HepG2 (cell line): ENCODE measurements at regions not wholly inside any gene's neighbourhood (a gene's known extent, or its start where the extent isn't known, plus 50 kb on each side); places are given as distances from the start of the nearest gene placed in this dataset.

Experiments used
- ATAC-seq: fragments of 200-7000 bp; cut with Tn5 transposase; 3 replicates; pipeline ENCODE4 v1.9.1; 2020; ENCODE audit warnings: mild to moderate bottlenecking, moderate library complexity
- BruUV-seq: library from RNA; stranded (reverse); fragments of 400-500 nt; replicated peaks from 2 replicates; lab custom pipeline; 2021; lab: Mats Ljungman, UMichigan
- CTCF ChIA-PET: fragments of 300-600 bp; formaldehyde crosslinking; extraction: SDS; loops from one replicate; lab custom pipeline; 2021; ENCODE audit warnings: low total read pairs, inconsistent platforms, low intra/inter-chr PET ratio; lab: Yijun Ruan, JAX
- POLR2A ChIA-PET: fragments of 350-600 bp; sonication (Branson Sonifier 250); formaldehyde crosslinking; loops from one replicate; lab custom pipeline; 2020; ENCODE audit warnings: antibody characterized with exemption, inconsistent platforms; lab: Yijun Ruan, JAX
- DNase-seq: peaks from one replicate; pipeline ENCODE4 v3.0.0-alpha.2; 2015; ENCODE audit warnings: low spot score
- FAIRE-seq: peaks from 3 replicates; lab custom pipeline; 2011; peaks lifted over from hg19 to GRCh38; lab: Jason Lieb, UNC
- H2AFZ ChIP-seq: one replicate; pipeline ENCODE4 v1.6.1; 2011; ENCODE audit warnings: low read length, inconsistent platforms
- H3K27ac ChIP-seq: fragments of 300-600 bp; 3 replicates; pipeline ENCODE4 v1.8.0; 2011; ENCODE audit warnings: mixed run types, mild to moderate bottlenecking, mixed read lengths, low read length, inconsistent platforms; ENCODE audit not compliant: insufficient read depth; ENCODE audit errors: extremely low read length
- H3K27me3 ChIP-seq, 2 experiments: fragments of 200-600 bp in 1 of 2; 2 replicates in 1 of 2; 3 replicates in 1 of 2; pipeline versions ENCODE4 v1.6.0 to v1.8.0; 2011; ENCODE audit warnings: low read length in 2 of 2, mild to moderate bottlenecking in 2 of 2, moderate library complexity in 2 of 2, inconsistent platforms in 1 of 2; ENCODE audit not compliant: insufficient read depth in 2 of 2, control insufficient read depth in 1 of 2
- H3K36me3 ChIP-seq, 2 experiments: fragments of 200-600 bp in 1 of 2; replicated peaks in 1 of 2; 2 replicates in 1 of 2; 3 replicates in 1 of 2; pipeline versions ENCODE4 v1.5.1 to v1.8.0; 2011; ENCODE audit warnings: low read length in 2 of 2, inconsistent platforms in 1 of 2; ENCODE audit not compliant: insufficient read depth in 2 of 2, control insufficient read depth in 1 of 2
- H3K4me1 ChIP-seq: 2 replicates; pipeline ENCODE4 v1.5.1; 2012; ENCODE audit warnings: low read length, inconsistent platforms; ENCODE audit not compliant: insufficient read depth
- H3K4me2 ChIP-seq: 2 replicates; pipeline ENCODE4 v1.6.0; 2011; ENCODE audit warnings: low read depth, low read length, inconsistent platforms
- H3K4me3 ChIP-seq, 3 experiments: fragments of 200-600 bp in 1 of 3; sonication (generic), shearing (Covaris generic) in 1 of 3; replicated peaks in 1 of 3; 2 replicates each; pipeline ENCODE4 v1.5.1; 2011 to 2016; ENCODE audit warnings: low read length in 3 of 3, inconsistent platforms in 2 of 3, low read depth in 2 of 3, mild to moderate bottlenecking in 2 of 3, control low read depth in 1 of 3, mixed read lengths in 1 of 3; ENCODE audit not compliant: insufficient read depth in 1 of 3
- H3K79me2 ChIP-seq: one replicate; pipeline ENCODE4 v1.6.1; 2011; ENCODE audit warnings: low read length, inconsistent platforms; ENCODE audit not compliant: insufficient read depth
- H3K9ac ChIP-seq: 2 replicates; pipeline ENCODE4 v1.6.0; 2011; ENCODE audit warnings: mild to moderate bottlenecking, low read depth, low read length, inconsistent platforms; ENCODE audit not compliant: insufficient read depth
- H3K9me3 ChIP-seq: 2 replicates; pipeline ENCODE4 v1.5.1; 2012; ENCODE audit warnings: mild to moderate bottlenecking, low read length
- H4K20me1 ChIP-seq: 2 replicates; pipeline ENCODE4 v1.6.0; 2011; ENCODE audit warnings: inconsistent platforms, mild to moderate bottlenecking, low read length, moderate library complexity; ENCODE audit not compliant: insufficient read depth
- ARID3A ChIP-seq: IDR thresholded peaks from 2 replicates; pipeline ENCODE4 v1.6.1; 2012; ENCODE audit warnings: low read depth, low read length, improper control_type of control experiment
- GMEB2 ChIP-seq: IDR thresholded peaks from 2 replicates; pipeline ENCODE4 v1.6.1; 2016; ENCODE audit warnings: missing biosample characterization, missing genetic modification reagents, low read depth
- HNRNPK ChIP-seq: fragments of 200-400 bp; formaldehyde crosslinking; IDR thresholded peaks from 2 replicates; pipeline ENCODE4 v1.6.1; 2018; ENCODE audit warnings: low read length, low read depth, moderate library complexity, mild to moderate bottlenecking; ENCODE audit not compliant: poor library complexity, severe bottlenecking
- NCOR1 ChIP-seq: fragments of 200-600 bp; sonication (generic); IDR thresholded peaks from 2 replicates; pipeline ENCODE4 v1.7.0; 2017; ENCODE audit warnings: antibody characterized with exemption, low read length, borderline replicate concordance
- PAF1 ChIP-seq: IDR thresholded peaks from 2 replicates; pipeline ENCODE4 v1.6.1; 2016; ENCODE audit warnings: missing genetic modification reagents, missing compliant biosample characterization
- POLR2AphosphoS2 ChIP-seq: IDR thresholded peaks from 2 replicates; pipeline ENCODE4 v1.6.1; 2011; ENCODE audit warnings: low read depth, low read length, improper control_type of control experiment
- RARG ChIP-seq: sonication (generic); formaldehyde crosslinking; IDR thresholded peaks from 2 replicates; pipeline ENCODE4 v1.4.0; 2020; ENCODE audit warnings: low read depth, mild to moderate bottlenecking, missing genetic modification reagents
- RFX1 ChIP-seq: fragments of 450-650 bp; IDR thresholded peaks from 2 replicates; pipeline ENCODE4 v1.6.1; 2017
- TAF1 ChIP-seq: sonication (generic); formaldehyde crosslinking; IDR thresholded peaks from 2 replicates; pipeline ENCODE4 v1.4.0; 2020; ENCODE audit warnings: missing genetic modification reagents
- ZNF263 ChIP-seq: sonication (generic); formaldehyde crosslinking; IDR thresholded peaks from 2 replicates; pipeline ENCODE4 v1.4.0; 2020; ENCODE audit warnings: missing genetic modification reagents
- ZNF282 ChIP-seq: fragments of 450-650 bp; IDR thresholded peaks from 2 replicates; pipeline ENCODE4 v1.6.1; 2018; ENCODE audit not compliant: partially characterized antibody
- ZNF318 ChIP-seq: sonication (generic); formaldehyde crosslinking; IDR thresholded peaks from 2 replicates; pipeline ENCODE4 v1.4.0; 2020; ENCODE audit warnings: mild to moderate bottlenecking, missing genetic modification reagents
- ZNF556 ChIP-seq: sonication (generic); formaldehyde crosslinking; IDR thresholded peaks from 2 replicates; pipeline ENCODE4 v1.4.0; 2020; ENCODE audit warnings: mild to moderate bottlenecking, missing genetic modification reagents, borderline replicate concordance
- ZNF709 ChIP-seq: sonication (generic); formaldehyde crosslinking; IDR thresholded peaks from 2 replicates; pipeline ENCODE4 v1.5.0; 2020; ENCODE audit warnings: mild to moderate bottlenecking, missing genetic modification reagents
- WGBS: methylation state at CpG from one replicate; pipeline ENCODE4 v1.1.6; 2017; ENCODE audit warnings: low lambda C conversion rate; 5-methylcytosine and 5-hydroxymethylcytosine counted together
- in situ Hi-C: cut with HindIII; loops from 2 replicates; pipeline ENCODE4 v1.10.0; 2017; ENCODE audit warnings: low pct_unique_long_range_greater_than_20kb; ENCODE audit not compliant: extremely low pct_ligation_motif_present
- intact Hi-C: fragments of 100-400 bp; cut with micrococcal nuclease; formaldehyde crosslinking; loops from one replicate; pipeline ENCODE4 v1.10.0; 2022; ENCODE audit not compliant: unreplicated experiment

GRCh38 chr18:73696698-73697097 lies 450.9 kb downstream of the FBXO15 start:
- Histone ChIP-seq H3K4me2 (no peak overlapping the region), H3K27ac (no peak overlapping the region), H4K20me1 (no peaks in the 10 kb centered on the region), H2AFZ (no peak overlapping the region), H3K79me2 (no peaks in the 10 kb centered on the region), H3K27me3 (no peaks in the 10 kb centered on the region; a peak in 3 of 5 replicates), H3K36me3 (no peaks in the 10 kb centered on the region), H3K4me3 (no peak overlapping the region), H3K4me1 (no peaks in the 10 kb centered on the region), H3K9ac (no peak overlapping the region), H3K9me3 (no peaks in the 10 kb centered on the region)
- no peak for TF ChIP-seq ZNF556 (CRISPR knock-in tag)
- no peak for TF ChIP-seq ZNF709
- no peak for TF ChIP-seq POLR2AphosphoS2
- TF ChIP-seq ZNF282, result no peak
- TF ChIP-seq HNRNPK, result no peak
- no peak for TF ChIP-seq NCOR1
- no peak for TF ChIP-seq TAF1 (CRISPR knock-in tag)
- no peak for TF ChIP-seq RARG (CRISPR knock-in tag)
- TF ChIP-seq GMEB2 (CRISPR knock-in tag), result no peak
- TF ChIP-seq ZNF318 (CRISPR knock-in tag), result no peak
- TF ChIP-seq RFX1, result no peak
- TF ChIP-seq ARID3A, result no peak
- TF ChIP-seq ZNF263, result no peak
- TF ChIP-seq PAF1 (CRISPR knock-in tag), result no peak
- intact Hi-C loops, result no loop called here
- in situ Hi-C loops, result no loop called here
- ATAC-seq, result no peak
- no TSS peak for BruUV-seq
- FAIRE-seq, result no peak
- WGBS, result 0% methylated on average over 1 of the region's 1 CpG
- ChIA-PET CTCF (no interaction called here), POLR2A (no interaction called here)
- no peak for DNase-seq
